Tibial nerve (tissue), 4 donors: ENCODE measurements at regions not wholly inside any gene's neighbourhood (a gene's known extent, or its start where the extent isn't known, plus 50 kb on each side); places are given as distances from the start of the nearest gene placed in this dataset.

Experiments used
- DNase-seq, 2 donors: peaks; one replicate each; pipeline ENCODE4 v3.0.0-alpha.2; 2019; ENCODE audit warnings: low spot score in 2 of 2
- H3K27ac ChIP-seq, 4 donors: fragments of 200-600 bp; sonication (generic) in 3 of 4; one replicate each; pipeline ENCODE4 v1.5.1; 2017 to 2019; ENCODE audit warnings: mild to moderate bottlenecking in 1 of 4
- H3K27me3 ChIP-seq, 2 donors: fragments of 200-600 bp; sonication (generic) in 1 of 2; one replicate each; pipeline versions ENCODE4 v1.5.1 to v1.6.0; 2017 to 2019
- H3K36me3 ChIP-seq, 3 donors: fragments of 200-600 bp; sonication (generic); one replicate each; pipeline ENCODE4 v1.5.1; 2018 to 2019
- H3K4me1 ChIP-seq, 4 donors: fragments of 200-600 bp; sonication (generic) in 3 of 4; one replicate each; pipeline ENCODE4 v1.5.1; 2017 to 2019
- H3K4me3 ChIP-seq, 4 donors: fragments of 200-600 bp; sonication (generic) in 3 of 4; one replicate each; pipeline ENCODE4 v1.5.1; 2017 to 2019; ENCODE audit warnings: mild to moderate bottlenecking in 1 of 4, moderate library complexity in 1 of 4
- H3K9me3 ChIP-seq, 4 donors: fragments of 200-600 bp; sonication (generic) in 3 of 4; one replicate each; pipeline ENCODE4 v1.5.1; 2017 to 2019
- CTCF ChIP-seq, 5 experiments: fragments of 200-600 bp in 3 of 5; fragments of 450-650 bp in 2 of 5; sonication (generic) in 3 of 5; IDR thresholded peaks; one replicate each; pipeline ENCODE4 v1.5.1; 2016 to 2019; ENCODE audit warnings: antibody characterized with exemption in 5 of 5, mild to moderate bottlenecking in 3 of 5, moderate library complexity in 2 of 5
- EP300 ChIP-seq, 2 donors: sonication (generic); formaldehyde crosslinking; IDR thresholded peaks; one replicate each; pipeline ENCODE4 v1.6.1; 2017; ENCODE audit warnings: antibody characterized with exemption in 2 of 2, mild to moderate bottlenecking in 1 of 2
- POLR2A ChIP-seq, 2 donors: fragments of 450-650 bp; IDR thresholded peaks; one replicate each; pipeline ENCODE4 v1.6.1; 2017; ENCODE audit warnings: antibody characterized with exemption in 2 of 2, mild to moderate bottlenecking in 2 of 2, moderate library complexity in 2 of 2
- WGBS, 2 donors: methylation state at CpG; one replicate each; pipeline ENCODE4 v1.1.5; 2018; 5-methylcytosine and 5-hydroxymethylcytosine counted together

- DNase-seq, result no peak
- Histone ChIP-seq H3K4me1 (no peaks in the 10 kb centered on the region), H3K9me3 (peaks cover 0 to 3% (median 0%) of the 10 kb centered on the region in 4 donors), H3K4me3 (no peak overlapping the region), H3K27ac (no peak overlapping the region), H3K36me3 (no peaks in the 10 kb centered on the region), H3K27me3 (no peaks in the 10 kb centered on the region)
- 94% methylated on average over 19 of the region's 19 CpGs for WGBS, 2 donors
- no peak for TF ChIP-seq POLR2A (IDR thresholded peaks at IDR 0.05)
- TF ChIP-seq CTCF (IDR thresholded peaks at IDR 0.05), result no peak
- TF ChIP-seq EP300 (IDR thresholded peaks at IDR 0.05), result no peak
These were observed 60.9 kb upstream of the MYEOV start for GRCh38 chr11:69232821-69233743.

- H3K36me3 ChIP-seq, result no peaks in the 10 kb centered on the region
These were observed 60.0 kb upstream of the MYEOV start for GRCh38 chr11:69233744-69234570.

DNA sequence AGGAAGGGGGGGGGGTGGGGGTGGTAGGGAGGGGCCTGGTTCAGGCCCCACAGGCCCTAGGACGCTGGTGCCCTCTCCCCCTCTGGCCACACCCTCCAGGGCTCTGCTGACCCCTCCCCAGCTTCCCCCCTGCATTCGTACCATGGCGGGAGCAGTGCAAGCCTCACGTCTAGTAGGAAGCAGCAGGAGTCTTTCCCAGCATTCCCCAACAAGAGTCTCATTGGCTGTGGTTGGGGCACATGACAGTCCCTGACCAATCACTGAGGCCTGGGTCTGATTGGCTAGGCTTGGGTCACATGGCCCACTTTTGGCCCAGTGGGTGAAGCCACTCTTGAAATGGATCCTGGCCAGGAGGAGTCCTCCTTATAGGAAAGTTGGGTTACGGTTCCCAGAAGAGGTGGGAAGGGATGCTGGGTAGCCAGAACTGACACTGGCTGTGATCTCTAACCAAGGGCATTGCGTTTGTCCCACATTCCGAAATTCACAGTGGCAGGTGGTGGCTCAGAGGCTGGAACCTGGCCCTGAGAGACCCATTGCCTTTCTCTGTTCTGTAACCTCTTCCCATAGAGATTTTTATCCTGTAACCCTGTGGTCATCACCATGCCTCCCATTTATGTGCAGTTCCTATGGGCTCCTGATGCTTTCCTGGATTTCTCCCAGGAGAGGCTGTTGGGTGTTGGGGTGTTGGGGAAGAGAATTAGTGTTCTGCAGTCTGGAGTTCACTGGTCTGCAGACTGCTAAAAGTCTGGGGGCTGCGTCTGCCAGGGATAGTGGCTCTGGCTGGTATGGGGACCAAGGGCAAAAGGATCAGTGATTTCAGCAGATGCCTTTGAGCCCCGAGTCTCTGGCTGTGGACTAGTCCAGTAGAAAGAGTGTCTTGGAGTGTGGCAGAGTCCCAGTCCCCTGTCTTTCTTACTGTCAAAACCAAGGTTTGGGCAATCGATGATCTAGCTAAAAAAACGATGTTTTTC, 58.9 kb upstream of the MYEOV start:
- TF ChIP-seq POLR2A (IDR thresholded peaks at IDR 0.05), result no peak
- Histone ChIP-seq H3K27ac (no peak overlapping the region), H3K9me3 (no peaks in the 10 kb centered on the region), H3K4me3 (no peak overlapping the region), H3K36me3 (no peaks in the 10 kb centered on the region), H3K27me3 (no peaks in the 10 kb centered on the region), H3K4me1 (no peaks in the 10 kb centered on the region)
- no peak for DNase-seq
- WGBS, 2 donors, result 88 to 99% methylated on average over 11 of the region's 11 CpGs

More at GRCh38 chr11:69233744-69234570, 60.0 kb upstream of the MYEOV start:
- no peaks in the 10 kb centered on the region for H3K27me3 ChIP-seq
- H3K4me3 ChIP-seq, result no peak overlapping the region
- no peak overlapping the region for H3K27ac ChIP-seq
- WGBS, 2 donors, result 74 to 78% methylated on average over 26 of the region's 26 CpGs
- TF ChIP-seq CTCF (IDR thresholded peaks at IDR 0.05), result no peak
- TF ChIP-seq POLR2A (IDR thresholded peaks at IDR 0.05), result no peak
- TF ChIP-seq EP300 (IDR thresholded peaks at IDR 0.05), result no peak
- H3K4me1 ChIP-seq, result no peaks in the 10 kb centered on the region
- no peak for DNase-seq
- H3K9me3 ChIP-seq, result no peaks in the 10 kb centered on the region

DNA sequence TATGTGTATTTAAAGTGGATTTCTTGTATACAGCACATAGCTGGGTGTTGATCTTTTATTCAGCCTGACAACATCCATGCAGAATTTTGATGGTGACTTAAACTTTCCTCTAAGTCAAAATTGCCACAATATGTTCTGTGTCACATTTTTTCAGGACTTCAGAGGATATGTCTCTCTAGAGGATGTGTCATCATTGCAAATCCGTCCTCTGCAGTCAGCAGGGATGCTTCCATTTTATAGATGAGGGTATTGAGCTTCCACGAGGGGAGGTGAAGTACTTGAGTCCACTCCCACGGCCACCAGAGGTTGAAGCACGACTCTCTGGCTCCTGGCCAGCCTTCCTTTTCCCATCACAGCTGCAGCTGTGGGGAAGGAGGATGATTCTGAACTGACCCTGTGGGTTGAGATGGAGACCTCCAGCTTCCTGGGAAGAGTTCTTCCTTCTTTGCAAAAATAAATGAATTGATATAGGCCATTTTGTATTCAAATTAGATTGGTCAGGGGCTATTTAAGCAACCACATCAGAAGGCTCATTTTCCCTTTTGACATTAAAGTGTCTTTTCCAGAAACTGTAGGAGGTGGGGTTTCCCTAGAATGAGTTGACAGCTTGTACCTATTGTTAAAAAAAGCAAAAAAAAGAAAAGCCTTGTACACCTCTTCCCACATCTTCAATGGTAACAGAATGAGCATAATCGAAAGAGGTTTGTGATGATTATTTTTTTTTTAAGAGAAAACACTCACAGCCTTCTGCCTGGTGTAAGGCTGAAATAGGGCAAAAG, 55.2 kb upstream of the MYEOV start:
- peaks cover 0 to 6% (median 0%) of the 10 kb centered on the region in 4 donors for H3K9me3 ChIP-seq
- H3K4me1 ChIP-seq, result no peaks in the 10 kb centered on the region
- no peak for DNase-seq
- H3K4me3 ChIP-seq, result no peak overlapping the region
- no peak overlapping the region for H3K27ac ChIP-seq
- H3K36me3 ChIP-seq, result no peaks in the 10 kb centered on the region
- 26 to 32% methylated on average over 5 of the region's 5 CpGs for WGBS, 2 donors
- no peaks in the 10 kb centered on the region for H3K27me3 ChIP-seq
- TF ChIP-seq POLR2A (IDR thresholded peaks at IDR 0.05) (no peak), EP300 (IDR thresholded peaks at IDR 0.05) (no peak), CTCF (IDR thresholded peaks at IDR 0.05) (no peak)
